Caco-2 (cell line): ENCODE measurements at regions not wholly inside any gene's neighbourhood (a gene's known extent, or its start where the extent isn't known, plus 50 kb on each side); places are given as distances from the start of the nearest gene placed in this dataset. TPM values are rescaled to one million over a fixed set of nuclear protein-coding genes. Genes with fewer than 3 reads are reported as not detected.

Experiments used
- BruUV-seq: library from RNA; stranded (reverse); fragments of 400-500 nt; replicated peaks from 2 replicates; lab custom pipeline; 2021; lab: Mats Ljungman, UMichigan
- CTCF ChIA-PET: fragments of 300-600 bp; sonication (Branson Sonifier 250); formaldehyde crosslinking; loops from one replicate; lab custom pipeline; 2022; ENCODE audit warnings: antibody characterized with exemption; lab: Charles Lee
- POLR2A ChIA-PET: fragments of 300-600 bp; sonication (Branson Sonifier 250); formaldehyde crosslinking; loops from one replicate; lab custom pipeline; 2022; ENCODE audit warnings: antibody characterized with exemption; lab: Charles Lee
- DNase-seq, 2 experiments: peaks; one replicate each; pipeline versions ENCODE4 v3.0.0 to v3.0.0-alpha.2; 2020 to 2022
- H3K27me3 ChIP-seq: replicated peaks from 2 replicates; pipeline ENCODE4 v1.6.0; 2011; ENCODE audit warnings: low read length; ENCODE audit not compliant: control insufficient read depth, insufficient read depth
- H3K36me3 ChIP-seq: 2 replicates; pipeline ENCODE4 v1.5.1; 2011; ENCODE audit warnings: low read length; ENCODE audit not compliant: control insufficient read depth, insufficient read depth
- H3K4me1 ChIP-seq: fragments of 250-450 bp; sonication (Bioruptor Pico); 2 replicates; pipeline ENCODE4 v1.5.1; 2020; ENCODE audit warnings: mild to moderate bottlenecking
- H3K4me3 ChIP-seq: 2 replicates; pipeline ENCODE4 v1.5.1; 2011; ENCODE audit warnings: low read depth, mild to moderate bottlenecking, control low read depth, low read length
- H3K9me3 ChIP-seq: fragments of 250-450 bp; sonication (Bioruptor Pico); 2 replicates; pipeline ENCODE4 v1.5.1; 2020; ENCODE audit warnings: mild to moderate bottlenecking, moderate library complexity
- H3K27ac Mint-ChIP-seq: one replicate; pipeline ENCODE4 v1.8.0; 2022; ENCODE audit warnings: mixed read lengths; ENCODE audit not compliant: unreplicated experiment
- H3K27me3 Mint-ChIP-seq: one replicate; pipeline ENCODE4 v1.8.0; 2022; ENCODE audit warnings: mixed read lengths; ENCODE audit not compliant: insufficient read depth, unreplicated experiment
- H3K36me3 Mint-ChIP-seq: one replicate; pipeline ENCODE4 v1.8.0; 2022; ENCODE audit warnings: mild to moderate bottlenecking, mixed read lengths; ENCODE audit not compliant: insufficient read depth, unreplicated experiment
- H3K4me1 Mint-ChIP-seq: one replicate; pipeline ENCODE4 v1.8.0; 2022; ENCODE audit warnings: low read depth, mixed read lengths; ENCODE audit not compliant: unreplicated experiment
- H3K4me3 Mint-ChIP-seq: one replicate; pipeline ENCODE4 v1.8.0; 2022; ENCODE audit warnings: mild to moderate bottlenecking, moderate library complexity, mixed read lengths; ENCODE audit not compliant: unreplicated experiment
- H3K9me3 Mint-ChIP-seq: one replicate; pipeline ENCODE4 v1.8.0; 2022; ENCODE audit warnings: mixed read lengths; ENCODE audit not compliant: unreplicated experiment
- CTCF ChIP-seq, 2 experiments: fragments of 200-600 bp in 1 of 2; IDR thresholded peaks; 1 replicate in 1 of 2; 2 replicates in 1 of 2; pipeline versions ENCODE4 v1.5.1 to v1.8.0; 2011 to 2022; ENCODE audit warnings: antibody characterized with exemption in 1 of 2, control low read depth in 1 of 2, inconsistent platforms in 1 of 2, low read depth in 1 of 2, low read length in 1 of 2, mild to moderate bottlenecking in 1 of 2, moderate library complexity in 1 of 2; ENCODE audit not compliant: insufficient read depth in 1 of 2, severe bottlenecking in 1 of 2, unreplicated experiment in 1 of 2
- intact Hi-C: fragments of 100-400 bp; cut with micrococcal nuclease; formaldehyde crosslinking; loops from one replicate; pipeline ENCODE4 v1.10.0; 2022; ENCODE audit not compliant: unreplicated experiment
- microRNA-seq: library from miRNA; unstranded; fragments of <30 nt; microRNA quantifications from one replicate; pipeline ENCODE4 v1.2.0, GENCODE V29; 2022

DNA sequence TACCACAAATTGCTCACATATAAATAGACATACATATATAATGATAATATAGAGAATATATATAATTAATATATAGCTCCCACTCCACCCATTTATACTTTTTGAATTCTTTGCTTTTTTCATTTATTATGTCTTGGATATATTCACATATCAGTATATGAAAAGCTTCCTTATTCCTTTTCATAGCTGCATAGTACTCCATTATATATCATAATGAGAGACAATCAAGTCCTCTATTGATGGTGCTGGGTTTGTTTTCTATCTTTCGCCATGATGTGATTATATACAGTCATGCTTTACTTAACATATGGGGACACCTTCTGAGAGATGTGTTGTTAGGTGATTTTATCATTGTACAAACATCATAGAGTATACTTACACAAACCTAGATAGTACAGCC lies 51.6 kb upstream of the ELL2 start:
- no peak for TF ChIP-seq CTCF (IDR thresholded peaks at IDR 0.05; ENCODE audit: insufficient read depth in 1 of 2, low read depth in 1 of 2, low read length in 1 of 2, severe bottlenecking in 1 of 2, unreplicated experiment in 1 of 2)
- H3K9me3 ChIP-seq = 0 out of 2 replicates have a peak, but pooled peaks cover 3% of the 10 kb centered on the region
- no peaks in the 10 kb centered on the region for H3K27me3 ChIP-seq
- no peak overlapping the region for H3K4me3 Mint-ChIP-seq
- no peak overlapping the region for H3K27ac Mint-ChIP-seq
- no TSS peak for BruUV-seq
- no peak for DNase-seq
- ChIA-PET POLR2A (no interaction called here), CTCF (interaction anchor here (0.7 kb wide), 1 partner anchor 130 kb away, joined by 3 read pairs; no protein-coding TSS in a partner anchor)
- H3K27me3 Mint-ChIP-seq = no peaks in the 10 kb centered on the region
- H3K36me3 ChIP-seq = no peaks in the 10 kb centered on the region
- no peak overlapping the region for H3K4me3 ChIP-seq
- H3K4me1 ChIP-seq = peaks cover 22% of the 10 kb centered on the region
- H3K9me3 Mint-ChIP-seq = no peaks in the 10 kb centered on the region
- H3K36me3 Mint-ChIP-seq = no peaks in the 10 kb centered on the region
- intact Hi-C loops = no loop called here
- H3K4me1 Mint-ChIP-seq = peaks cover 7% of the 10 kb centered on the region

DNA sequence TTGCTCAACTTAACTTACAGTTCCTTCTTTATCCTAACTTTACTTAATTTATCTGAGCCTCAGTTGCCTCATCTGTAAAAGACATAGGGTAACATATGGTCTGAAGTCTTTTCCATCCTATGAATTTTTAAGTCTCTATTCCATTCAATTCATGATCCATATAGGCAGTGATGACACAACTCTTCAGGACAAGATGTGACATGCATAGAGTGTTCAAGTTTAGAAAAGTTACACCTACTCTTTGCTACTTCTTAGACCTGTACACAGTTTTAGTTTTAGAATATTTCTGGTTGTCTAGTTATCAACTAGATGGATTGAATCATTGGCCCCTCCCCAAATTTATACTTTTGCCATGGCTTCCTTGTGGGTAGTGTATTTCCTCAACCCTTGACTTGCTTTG lies 50.7 kb upstream of the ELL2 start:
- Histone ChIP-seq H3K36me3 (no peaks in the 10 kb centered on the region), H3K4me1 (peaks cover 14% of the 10 kb centered on the region), H3K27me3 (no peaks in the 10 kb centered on the region), H3K4me3 (no peak overlapping the region), H3K9me3 (0 out of 2 replicates have a peak, but pooled peaks cover 3% of the 10 kb centered on the region)
- Mint-ChIP-seq H3K27me3 (no peaks in the 10 kb centered on the region), H3K4me1 (peaks cover 7% of the 10 kb centered on the region), H3K4me3 (no peak overlapping the region), H3K27ac (no peak overlapping the region), H3K36me3 (no peaks in the 10 kb centered on the region), H3K9me3 (no peaks in the 10 kb centered on the region)
- no peak for DNase-seq
- no peak for TF ChIP-seq CTCF (IDR thresholded peaks at IDR 0.05; ENCODE audit: insufficient read depth in 1 of 2, low read depth in 1 of 2, low read length in 1 of 2, severe bottlenecking in 1 of 2, unreplicated experiment in 1 of 2)
- no TSS peak for BruUV-seq
- intact Hi-C loops = no loop called here
- CTCF ChIA-PET = no interaction called here
- POLR2A ChIA-PET = no interaction called here

Small RNA genes in the stretch of these regions (microRNA-seq; reads per million reads assigned to microRNA genes)
- not detected for gene MIR583
